ENCODE measurements at regions not wholly inside any gene's neighbourhood (a gene's known extent, or its start where the extent isn't known, plus 50 kb on each side); places are given as distances from the start of the nearest gene placed in this dataset.

- TF ChIP-seq CTCF (conservative IDR thresholded peaks at IDR 0.05; ENCODE audit: low read depth, low read length) = no peak
- TF ChIP-seq EZH2 (IDR thresholded peaks at IDR 0.05; ENCODE audit: low read length, unreplicated experiment) = no peak
- TF ChIP-seq EZH2phosphoT487 (IDR thresholded peaks at IDR 0.05; ENCODE audit: borderline replicate concordance, low read length) = no peak
Measured at GRCh38 chr5:125713109-125713805, 710.0 kb upstream of the GRAMD2B start.
